ENCODE measurements at regions not wholly inside any gene's neighbourhood (a gene's known extent, or its start where the extent isn't known, plus 50 kb on each side); places are given as distances from the start of the nearest gene placed in this dataset.

DNA sequence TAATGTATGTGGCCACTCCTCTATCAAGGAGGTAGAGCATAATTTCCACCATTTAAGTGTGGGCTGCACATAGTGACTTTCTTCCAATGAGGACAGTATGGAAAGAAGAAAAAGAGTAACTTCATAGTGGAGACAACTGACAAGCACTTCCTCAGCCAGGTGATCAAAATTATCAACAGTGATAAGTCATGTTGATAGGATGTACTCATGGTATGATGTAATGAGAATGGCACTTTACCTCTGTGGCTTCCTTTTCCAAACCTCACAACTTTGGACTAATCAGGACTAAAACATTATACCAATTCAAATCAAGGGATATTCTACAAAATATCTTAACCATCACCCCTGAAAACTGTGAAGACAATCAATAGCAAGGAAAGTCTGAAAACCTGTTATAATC lies 302.3 kb upstream of the CITED2 start:
- ChIA-PET CTCF (no interaction called here), POLR2A (no interaction called here)
- no TSS peak for BruUV-seq (replicated peaks)
- TF ChIP-seq, protein P1, sequence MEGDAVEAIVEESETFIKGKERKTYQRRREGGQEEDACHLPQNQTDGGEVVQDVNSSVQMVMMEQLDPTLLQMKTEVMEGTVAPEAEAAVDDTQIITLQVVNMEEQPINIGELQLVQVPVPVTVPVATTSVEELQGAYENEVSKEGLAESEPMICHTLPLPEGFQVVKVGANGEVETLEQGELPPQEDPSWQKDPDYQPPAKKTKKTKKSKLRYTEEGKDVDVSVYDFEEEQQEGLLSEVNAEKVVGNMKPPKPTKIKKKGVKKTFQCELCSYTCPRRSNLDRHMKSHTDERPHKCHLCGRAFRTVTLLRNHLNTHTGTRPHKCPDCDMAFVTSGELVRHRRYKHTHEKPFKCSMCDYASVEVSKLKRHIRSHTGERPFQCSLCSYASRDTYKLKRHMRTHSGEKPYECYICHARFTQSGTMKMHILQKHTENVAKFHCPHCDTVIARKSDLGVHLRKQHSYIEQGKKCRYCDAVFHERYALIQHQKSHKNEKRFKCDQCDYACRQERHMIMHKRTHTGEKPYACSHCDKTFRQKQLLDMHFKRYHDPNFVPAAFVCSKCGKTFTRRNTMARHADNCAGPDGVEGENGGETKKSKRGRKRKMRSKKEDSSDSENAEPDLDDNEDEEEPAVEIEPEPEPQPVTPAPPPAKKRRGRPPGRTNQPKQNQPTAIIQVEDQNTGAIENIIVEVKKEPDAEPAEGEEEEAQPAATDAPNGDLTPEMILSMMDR (IDR thresholded peaks at IDR 0.05; ENCODE audit: unreplicated experiment) = no peak
- Mint-ChIP-seq H3K4me1 (ENCODE audit: insufficient read depth, unreplicated experiment) (peaks cover 4% of the 10 kb centered on the region), H3K27me3 (ENCODE audit: insufficient read depth, unreplicated experiment) (no peaks in the 10 kb centered on the region), H3K27ac (ENCODE audit: low read depth, unreplicated experiment) (no peak overlapping the region), H3K4me3 (ENCODE audit: unreplicated experiment) (no peak overlapping the region), H3K9me3 (ENCODE audit: unreplicated experiment) (no peaks in the 10 kb centered on the region), H3K36me3 (ENCODE audit: insufficient read depth, unreplicated experiment) (no peaks in the 10 kb centered on the region)
- intact Hi-C loops (cut with micrococcal nuclease) = no loop called here
- no peak for DNase-seq (ENCODE audit: unreplicated experiment)

DNA sequence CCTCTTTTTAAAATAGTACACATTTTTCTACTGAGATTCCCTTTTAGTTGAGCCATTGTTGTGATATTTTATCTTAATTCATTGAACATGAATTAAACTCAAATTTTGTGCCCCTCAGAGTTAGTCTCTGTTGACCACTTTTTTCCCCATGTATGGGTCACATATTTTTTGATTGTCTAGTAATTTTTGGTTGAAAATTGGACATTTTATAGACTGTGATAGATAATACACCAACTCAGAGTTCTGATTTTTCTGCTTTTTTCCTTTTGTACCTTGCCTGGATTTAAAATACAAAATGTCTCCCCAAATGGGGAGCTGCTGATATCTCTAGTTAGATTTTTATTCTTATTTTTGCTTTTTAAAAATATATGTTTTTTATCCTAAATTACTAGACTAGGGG lies 291.8 kb upstream of the CITED2 start:
- Mint-ChIP-seq H3K27ac (ENCODE audit: low read depth, unreplicated experiment) (no peak overlapping the region), H3K4me1 (ENCODE audit: insufficient read depth, unreplicated experiment) (no peaks in the 10 kb centered on the region), H3K4me3 (ENCODE audit: unreplicated experiment) (no peak overlapping the region), H3K9me3 (ENCODE audit: unreplicated experiment) (peaks cover 7% of the 10 kb centered on the region), H3K27me3 (ENCODE audit: insufficient read depth, unreplicated experiment) (no peaks in the 10 kb centered on the region), H3K36me3 (ENCODE audit: insufficient read depth, unreplicated experiment) (no peaks in the 10 kb centered on the region)
- intact Hi-C loops (cut with micrococcal nuclease) = no loop called here
- POLR2A ChIA-PET = no interaction called here
- DNase-seq (ENCODE audit: unreplicated experiment) = no peak
- CTCF ChIA-PET = interaction anchor here (0.7 kb wide), 2 partner anchors 66 to 1538 kb away, joined by 3 read pairs; no protein-coding TSS in a partner anchor
- BruUV-seq (replicated peaks) = no TSS peak
- TF ChIP-seq, protein P1 (IDR thresholded peaks at IDR 0.05; ENCODE audit: unreplicated experiment) = no peak

DNA sequence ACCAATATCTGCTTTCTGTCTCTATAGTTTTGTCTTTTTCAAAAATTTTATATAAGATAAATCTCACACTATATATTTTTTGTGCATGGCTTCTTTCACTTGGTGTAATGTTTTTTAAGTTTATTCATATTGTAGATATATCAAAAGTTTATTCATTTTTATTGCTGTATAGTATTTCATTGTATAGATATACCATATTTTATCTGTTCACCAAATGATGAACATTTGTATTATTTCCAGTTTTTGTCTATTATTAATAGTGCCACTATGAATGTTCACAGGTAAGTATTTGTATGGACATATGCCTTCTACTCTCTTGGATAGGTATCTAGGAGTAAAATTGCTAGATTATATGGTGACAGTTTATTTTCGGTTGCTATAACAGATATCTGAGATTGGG lies 289.5 kb upstream of the CITED2 start:
- DNase-seq (ENCODE audit: unreplicated experiment) = no peak
- Mint-ChIP-seq H3K36me3 (ENCODE audit: insufficient read depth, unreplicated experiment) (no peaks in the 10 kb centered on the region), H3K4me1 (ENCODE audit: insufficient read depth, unreplicated experiment) (no peaks in the 10 kb centered on the region), H3K27ac (ENCODE audit: low read depth, unreplicated experiment) (no peak overlapping the region), H3K4me3 (ENCODE audit: unreplicated experiment) (no peak overlapping the region), H3K9me3 (ENCODE audit: unreplicated experiment) (peaks cover 7% of the 10 kb centered on the region), H3K27me3 (ENCODE audit: insufficient read depth, unreplicated experiment) (no peaks in the 10 kb centered on the region)
- POLR2A ChIA-PET = no interaction called here
- intact Hi-C loops (cut with micrococcal nuclease) = no loop called here
- BruUV-seq (replicated peaks) = no TSS peak
- CTCF ChIA-PET = no interaction called here
- TF ChIP-seq, protein P1 (IDR thresholded peaks at IDR 0.05; ENCODE audit: unreplicated experiment) = no peak

GRCh38 chr6:139659711-139660110 lies 285.3 kb upstream of the CITED2 start:
- ChIA-PET CTCF (no interaction called here), POLR2A (no interaction called here)
- intact Hi-C loops (cut with micrococcal nuclease) = no loop called here
- TF ChIP-seq, protein P1 (IDR thresholded peaks at IDR 0.05; ENCODE audit: unreplicated experiment) = no peak
- DNase-seq (ENCODE audit: unreplicated experiment) = no peak
- no peak overlapping the region for H3K4me3 Mint-ChIP-seq (ENCODE audit: unreplicated experiment)
- no peaks in the 10 kb centered on the region for H3K27me3 Mint-ChIP-seq (ENCODE audit: insufficient read depth, unreplicated experiment)
- H3K4me1 Mint-ChIP-seq (ENCODE audit: insufficient read depth, unreplicated experiment) = peaks cover 11% of the 10 kb centered on the region
- peak overlapping the region; percentile 68 for H3K27ac Mint-ChIP-seq (ENCODE audit: low read depth, unreplicated experiment)
- H3K36me3 Mint-ChIP-seq (ENCODE audit: insufficient read depth, unreplicated experiment) = no peaks in the 10 kb centered on the region
- no TSS peak for BruUV-seq (replicated peaks)
- H3K9me3 Mint-ChIP-seq (ENCODE audit: unreplicated experiment) = peaks cover 7% of the 10 kb centered on the region

Data from MCF 10A (cell line).